SK-N-MC (cell line): ENCODE measurements at regions not wholly inside any gene's neighbourhood (a gene's known extent, or its start where the extent isn't known, plus 50 kb on each side); places are given as distances from the start of the nearest gene placed in this dataset.

Experiments used
- EZH2 ChIP-seq: fragments of 200-600 bp; sonication (generic); IDR thresholded peaks from one replicate; pipeline ENCODE4 v1.6.1; 2017; ENCODE audit warnings: antibody characterized with exemption
- POLR2AphosphoS5 ChIP-seq: IDR thresholded peaks from 2 replicates; pipeline ENCODE4 v1.6.1; 2012; ENCODE audit warnings: mild to moderate bottlenecking, low read depth, low read length, borderline replicate concordance

DNA sequence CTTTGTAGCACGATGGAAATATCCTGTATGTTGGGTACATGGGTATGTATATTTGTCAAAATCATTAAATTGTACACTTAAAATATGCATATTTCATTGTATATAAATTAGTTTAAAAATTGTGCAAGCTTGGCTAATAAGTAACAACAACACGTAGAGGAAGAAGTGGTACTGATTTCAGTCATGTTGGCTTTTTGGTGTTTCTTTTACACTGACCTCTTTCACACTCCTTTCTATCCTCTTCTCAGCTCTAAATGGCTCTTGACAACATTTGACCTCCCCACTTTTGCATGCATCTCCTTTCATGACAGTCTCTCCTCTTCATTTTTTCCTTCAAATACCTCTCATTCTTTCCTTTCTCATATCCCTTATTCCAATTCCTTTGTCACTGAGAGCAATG, 801.4 kb upstream of the ZEB2 start:
- no peak for TF ChIP-seq EZH2
- no peak for TF ChIP-seq POLR2AphosphoS5
